DMS53 (cell line): ENCODE measurements at regions not wholly inside any gene's neighbourhood (a gene's known extent, or its start where the extent isn't known, plus 50 kb on each side); places are given as distances from the start of the nearest gene placed in this dataset.
"Not testable (repeated sequence)": the region's sequence is repeated elsewhere in the genome, so short reads cannot be mapped to it uniquely, and the experiment has no call there.

Experiments
- DNase-seq: peaks from one replicate; lab custom pipeline; 2025; lab: John Stamatoyannopoulos, UW

GRCh38 chr1:120617493-120617892 is 106.3 kb upstream of the NBPF26 start:
- DNase-seq, result not testable (repeated sequence)

DNA sequence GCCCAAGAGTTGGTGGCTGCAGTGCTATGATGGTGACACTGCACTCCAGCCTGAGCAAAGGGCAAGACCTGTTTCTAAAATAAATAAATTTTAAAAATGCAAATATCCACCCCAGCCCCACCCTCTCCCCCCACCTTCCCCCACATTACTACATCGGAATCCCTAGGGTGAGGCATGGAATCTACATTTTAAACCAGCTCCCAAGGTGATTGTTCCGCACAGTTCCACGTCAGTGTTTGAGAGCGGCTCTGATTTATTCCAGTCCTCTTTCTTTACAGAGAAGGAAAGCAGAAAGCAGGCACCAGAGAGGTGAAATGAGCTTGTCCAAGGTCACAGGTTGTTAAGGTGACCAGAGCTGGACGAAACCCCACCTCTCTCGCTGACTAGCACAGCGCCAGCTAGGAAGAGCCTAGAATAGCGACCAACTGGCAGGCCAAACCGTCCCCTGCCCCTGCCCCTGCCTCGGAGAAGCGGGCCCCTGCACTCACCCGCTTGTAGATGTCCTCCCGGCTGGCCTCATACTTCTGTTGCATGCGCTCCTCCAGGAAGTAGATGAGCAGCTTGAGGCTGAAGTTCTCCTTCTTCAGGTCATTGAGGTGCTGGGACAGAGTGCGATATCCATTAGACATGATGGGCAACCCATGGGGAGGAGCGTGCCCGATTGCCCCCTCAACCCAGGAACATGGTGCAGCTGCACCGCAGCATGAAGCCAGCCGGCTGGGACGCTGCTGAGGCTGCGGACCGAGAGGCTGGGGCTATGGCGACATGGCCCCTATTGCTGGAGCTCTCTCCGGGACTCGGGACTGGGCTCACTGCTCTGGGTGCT is 103.7 kb upstream of the NBPF26 start:
- not testable (repeated sequence) for DNase-seq

- not testable (repeated sequence) for DNase-seq
These were observed 103.1 kb upstream of the NBPF26 start for GRCh38 chr1:120620693-120620969.

GRCh38 chr1:120621278-120621677 is 102.5 kb upstream of the NBPF26 start:
- not testable (repeated sequence) for DNase-seq

DNA sequence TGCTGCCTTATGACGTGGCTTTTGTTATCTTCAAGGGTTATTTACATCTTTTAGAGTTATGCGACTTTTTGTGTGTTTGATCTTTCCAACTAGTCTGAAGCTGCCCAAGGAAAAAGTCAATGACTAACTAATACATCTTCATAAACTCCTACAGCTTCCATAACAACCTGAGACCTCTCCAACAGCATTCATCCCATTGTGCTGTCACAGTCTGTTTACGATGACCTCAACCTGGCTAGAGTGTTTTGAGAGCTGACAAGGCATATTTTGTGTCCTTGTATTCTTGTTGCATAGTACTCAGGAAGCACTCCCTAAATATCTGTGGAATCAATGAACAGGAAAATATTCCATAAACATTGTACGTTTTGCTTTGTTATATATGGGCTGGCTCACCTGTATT is 100.2 kb upstream of the NBPF26 start:
- not testable (repeated sequence) for DNase-seq

GRCh38 chr1:120624565-120625064 is 99.1 kb upstream of the NBPF26 start:
- not testable (repeated sequence) for DNase-seq

- not testable (repeated sequence) for DNase-seq
These were observed 93.8 kb upstream of the NBPF26 start for GRCh38 chr1:120629832-120630455.

DNA sequence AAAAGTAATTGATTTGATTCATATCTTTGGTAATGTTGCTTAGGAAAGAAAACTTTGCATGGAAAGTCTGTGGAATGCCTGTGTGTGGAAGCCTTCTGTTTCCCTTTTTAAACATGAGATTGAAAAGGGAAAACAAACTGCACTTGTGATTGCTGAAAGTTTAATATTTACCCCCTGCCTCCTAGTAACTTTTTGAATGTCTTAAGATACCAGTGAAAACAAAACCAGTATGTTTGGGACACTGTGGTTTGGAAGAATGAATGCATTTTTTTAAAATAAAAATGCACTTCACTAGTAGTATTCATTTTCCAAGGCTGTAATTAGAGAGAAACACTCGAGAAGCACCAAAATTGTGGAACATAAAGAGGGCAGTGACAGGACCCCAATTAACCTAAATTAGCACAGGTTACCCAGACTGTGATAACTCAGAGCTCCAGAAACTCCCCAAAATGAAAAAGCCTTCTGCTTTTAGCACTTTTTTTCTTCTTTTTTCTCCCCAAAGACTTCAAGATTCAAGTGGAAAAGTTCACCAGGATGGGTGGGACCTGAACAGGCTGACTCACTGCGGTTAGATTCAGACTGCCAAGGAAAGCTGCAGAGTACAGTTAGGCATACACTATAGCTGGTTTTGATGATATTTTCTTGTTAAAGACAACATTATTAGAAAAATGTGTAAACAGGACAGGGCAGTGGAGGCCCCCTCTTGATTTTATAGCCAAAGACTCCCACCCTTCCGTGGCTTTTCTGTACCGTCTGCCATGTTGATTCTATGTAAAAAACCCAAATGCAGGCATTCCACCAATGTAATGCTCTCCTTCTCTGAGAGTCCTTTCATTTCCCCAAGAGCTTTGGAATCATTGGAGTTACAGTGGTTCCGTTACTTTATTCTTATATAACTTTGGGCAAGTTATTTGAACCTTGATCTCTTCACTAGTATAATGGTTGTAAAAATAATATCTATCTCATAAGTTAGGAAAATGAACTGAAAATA is 88.6 kb upstream of the NBPF26 start:
- DNase-seq, result not testable (repeated sequence)

GRCh38 chr1:120640261-120641013 is 83.3 kb upstream of the NBPF26 start:
- not testable (repeated sequence) for DNase-seq

- not testable (repeated sequence) for DNase-seq
These were observed 82.8 kb upstream of the NBPF26 start for GRCh38 chr1:120641014-120641302.

- DNase-seq, result not testable (repeated sequence)
These were observed 76.6 kb upstream of the NBPF26 start for GRCh38 chr1:120647182-120647581.

GRCh38 chr1:120648915-120649623 is 74.7 kb upstream of the NBPF26 start:
- DNase-seq, result not testable (repeated sequence)

- DNase-seq, result not testable (repeated sequence)
These were observed 74.0 kb upstream of the NBPF26 start for GRCh38 chr1:120649730-120650129.

DNA sequence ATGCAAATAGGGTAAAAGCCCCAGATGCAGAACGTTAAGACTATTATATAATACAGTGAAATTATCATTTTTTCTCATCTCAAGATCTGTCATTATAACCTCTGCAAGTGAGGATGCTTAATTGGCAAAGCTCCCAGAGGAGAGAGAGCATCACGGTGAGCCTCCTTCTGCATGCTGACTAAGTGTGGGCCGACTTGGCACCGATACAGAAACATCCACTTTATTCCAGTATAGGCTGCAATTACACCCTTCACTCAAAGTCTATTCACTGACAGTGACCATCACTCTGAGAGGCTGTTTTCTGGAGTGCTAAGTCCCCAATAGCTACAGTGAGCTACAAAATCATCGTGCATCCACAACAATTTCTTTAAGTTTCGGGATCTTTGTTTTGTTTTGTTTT is 69.6 kb upstream of the NBPF26 start:
- not testable (repeated sequence) for DNase-seq

DNA sequence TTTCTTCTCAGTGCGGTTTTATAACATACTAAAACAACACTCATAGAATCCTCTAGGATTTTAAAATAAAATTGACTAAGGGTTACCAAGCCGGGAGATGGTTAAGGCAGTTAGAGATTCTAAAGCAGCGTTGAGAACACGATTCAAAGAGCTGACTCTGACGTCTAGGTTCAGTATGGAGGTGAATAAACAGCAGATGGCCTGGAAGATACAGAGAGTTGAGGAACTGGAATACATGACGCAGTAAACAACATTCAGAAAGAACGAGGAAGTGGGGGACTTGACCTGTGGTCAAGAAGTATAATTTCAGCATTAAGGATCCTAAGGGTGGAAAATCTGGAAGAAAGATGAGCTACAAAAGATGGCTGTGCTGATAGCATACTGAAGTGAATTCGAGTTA is 68.4 kb upstream of the NBPF26 start:
- not testable (repeated sequence) for DNase-seq

DNA sequence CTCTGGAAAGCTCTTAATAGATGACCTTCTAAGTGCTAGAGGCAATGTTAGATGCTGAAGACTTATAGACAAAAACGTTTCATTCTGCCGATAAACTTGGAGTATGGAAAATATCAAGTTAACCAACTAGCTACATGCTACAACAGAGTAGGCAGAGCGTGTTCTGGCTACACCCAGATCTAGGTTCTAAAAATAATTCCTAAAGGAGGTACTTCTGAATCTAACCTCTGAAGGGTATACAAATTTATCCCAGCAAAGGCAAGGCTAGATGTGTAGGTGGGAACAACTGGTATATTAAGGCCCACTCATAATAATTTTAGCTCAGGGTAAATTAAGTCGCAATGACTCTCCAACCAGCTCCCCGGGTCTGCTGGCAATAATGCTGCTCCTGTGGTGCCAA is 67.6 kb upstream of the NBPF26 start:
- not testable (repeated sequence) for DNase-seq

GRCh38 chr1:120657804-120658203 is 65.9 kb upstream of the NBPF26 start:
- not testable (repeated sequence) for DNase-seq

DNA sequence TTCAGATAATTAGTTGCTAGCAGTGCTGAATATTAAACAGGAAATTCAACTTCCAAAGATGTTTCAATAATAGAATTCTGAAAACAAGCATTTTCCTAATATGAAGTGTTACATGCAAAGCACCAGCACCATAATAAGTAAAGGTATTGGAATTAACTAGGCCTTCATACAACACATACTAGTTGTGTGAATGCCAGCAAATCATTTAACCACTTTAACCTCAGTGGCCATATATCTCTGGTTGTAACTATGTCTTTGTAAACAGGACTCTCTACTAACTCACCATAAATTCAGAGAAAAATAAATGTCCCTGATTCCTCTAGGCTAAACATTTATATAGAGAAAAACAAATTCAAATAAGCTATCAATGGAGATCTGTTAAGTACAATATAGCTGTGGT is 65.1 kb upstream of the NBPF26 start:
- DNase-seq, result not testable (repeated sequence)

DNA sequence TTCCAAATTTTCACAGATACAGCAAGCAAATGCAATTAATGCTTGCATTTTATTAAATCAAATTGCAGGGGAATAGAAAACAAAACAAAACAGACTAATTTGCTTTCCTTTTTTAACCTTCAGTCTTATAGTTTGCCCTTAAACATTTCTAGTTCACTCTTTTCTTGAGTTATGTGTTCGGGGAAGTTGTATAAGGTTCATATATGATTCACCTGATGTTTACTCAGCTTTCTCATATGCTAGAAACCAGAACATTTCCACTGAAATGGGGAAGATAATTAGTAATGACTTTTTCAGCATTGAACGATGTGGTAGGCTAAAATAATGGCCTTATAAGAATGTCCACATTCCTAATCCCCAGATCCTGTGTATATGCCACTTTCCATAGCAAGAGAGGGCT is 64.6 kb upstream of the NBPF26 start:
- not testable (repeated sequence) for DNase-seq

GRCh38 chr1:120664376-120665249 is 59.1 kb upstream of the NBPF26 start:
- DNase-seq, result not testable (repeated sequence)
